Tibial nerve (tissue), 3 donors: ENCODE measurements at regions not wholly inside any gene's neighbourhood (a gene's known extent, or its start where the extent isn't known, plus 50 kb on each side); places are given as distances from the start of the nearest gene placed in this dataset.

Experiments used
- CTCF ChIP-seq, 5 experiments: fragments of 200-600 bp in 3 of 5; fragments of 450-650 bp in 2 of 5; sonication (generic) in 3 of 5; IDR thresholded peaks; one replicate each; pipeline ENCODE4 v1.5.1; 2016 to 2019; ENCODE audit warnings: antibody characterized with exemption in 5 of 5, mild to moderate bottlenecking in 3 of 5, moderate library complexity in 2 of 5
- POLR2A ChIP-seq, 2 donors: fragments of 450-650 bp; IDR thresholded peaks; one replicate each; pipeline ENCODE4 v1.6.1; 2017; ENCODE audit warnings: antibody characterized with exemption in 2 of 2, mild to moderate bottlenecking in 2 of 2, moderate library complexity in 2 of 2

DNA sequence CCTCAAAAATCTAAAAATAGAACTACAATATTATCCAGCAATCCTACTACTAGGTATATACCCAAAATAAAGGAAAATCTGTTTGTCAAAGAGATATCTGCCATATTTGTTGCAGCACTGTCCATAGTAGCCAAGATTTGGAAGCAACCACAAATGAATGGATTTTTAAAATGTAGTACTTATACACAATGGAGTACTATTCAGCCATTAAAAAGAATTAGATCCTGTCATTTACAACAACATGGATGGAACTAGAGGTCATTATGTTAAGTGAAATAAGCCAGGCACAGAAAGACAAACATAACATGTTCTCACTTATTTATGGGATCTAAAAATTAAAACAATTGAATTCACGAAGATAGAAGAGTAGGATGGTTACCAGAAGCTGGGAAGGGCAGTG lies 135.7 kb upstream of the CCDC28A start:
- no peak for TF ChIP-seq CTCF (IDR thresholded peaks at IDR 0.05)
- no peak for TF ChIP-seq POLR2A (IDR thresholded peaks at IDR 0.05)
